ENCODE measurements at regions not wholly inside any gene's neighbourhood (a gene's known extent, or its start where the extent isn't known, plus 50 kb on each side); places are given as distances from the start of the nearest gene placed in this dataset.

- no peak for TF ChIP-seq CTCF (IDR thresholded peaks at IDR 0.05)
- TF ChIP-seq EZH2 (IDR thresholded peaks at IDR 0.05; ENCODE audit: borderline replicate concordance, insufficient read depth, low read depth, low read length, poor library complexity, severe bottlenecking): no peak
These were observed 308.4 kb downstream of the FGFR2 start for GRCh38 chr10:121289800-121290199.

Data from B cell (primary cell).